HepG2 (cell line): ENCODE measurements at regions not wholly inside any gene's neighbourhood (a gene's known extent, or its start where the extent isn't known, plus 50 kb on each side); places are given as distances from the start of the nearest gene placed in this dataset.

Experiments used
- ATAC-seq: fragments of 200-7000 bp; cut with Tn5 transposase; 3 replicates; pipeline ENCODE4 v1.9.1; 2020; ENCODE audit warnings: mild to moderate bottlenecking, moderate library complexity
- BruUV-seq: library from RNA; stranded (reverse); fragments of 400-500 nt; replicated peaks from 2 replicates; lab custom pipeline; 2021; lab: Mats Ljungman, UMichigan
- CTCF ChIA-PET: fragments of 300-600 bp; formaldehyde crosslinking; extraction: SDS; loops from one replicate; lab custom pipeline; 2021; ENCODE audit warnings: low total read pairs, inconsistent platforms, low intra/inter-chr PET ratio; lab: Yijun Ruan, JAX
- POLR2A ChIA-PET: fragments of 350-600 bp; sonication (Branson Sonifier 250); formaldehyde crosslinking; loops from one replicate; lab custom pipeline; 2020; ENCODE audit warnings: antibody characterized with exemption, inconsistent platforms; lab: Yijun Ruan, JAX
- DNase-seq: peaks from one replicate; pipeline ENCODE4 v3.0.0-alpha.2; 2015; ENCODE audit warnings: low spot score
- FAIRE-seq: peaks from 3 replicates; lab custom pipeline; 2011; peaks lifted over from hg19 to GRCh38; lab: Jason Lieb, UNC
- H2AFZ ChIP-seq: one replicate; pipeline ENCODE4 v1.6.1; 2011; ENCODE audit warnings: low read length, inconsistent platforms
- H3K27ac ChIP-seq: fragments of 300-600 bp; 3 replicates; pipeline ENCODE4 v1.8.0; 2011; ENCODE audit warnings: mixed run types, mild to moderate bottlenecking, mixed read lengths, low read length, inconsistent platforms; ENCODE audit not compliant: insufficient read depth; ENCODE audit errors: extremely low read length
- H3K27me3 ChIP-seq, 2 experiments: fragments of 200-600 bp in 1 of 2; 2 replicates in 1 of 2; 3 replicates in 1 of 2; pipeline versions ENCODE4 v1.6.0 to v1.8.0; 2011; ENCODE audit warnings: low read length in 2 of 2, mild to moderate bottlenecking in 2 of 2, moderate library complexity in 2 of 2, inconsistent platforms in 1 of 2; ENCODE audit not compliant: insufficient read depth in 2 of 2, control insufficient read depth in 1 of 2
- H3K36me3 ChIP-seq, 2 experiments: fragments of 200-600 bp in 1 of 2; replicated peaks in 1 of 2; 2 replicates in 1 of 2; 3 replicates in 1 of 2; pipeline versions ENCODE4 v1.5.1 to v1.8.0; 2011; ENCODE audit warnings: low read length in 2 of 2, inconsistent platforms in 1 of 2; ENCODE audit not compliant: insufficient read depth in 2 of 2, control insufficient read depth in 1 of 2
- H3K4me1 ChIP-seq: 2 replicates; pipeline ENCODE4 v1.5.1; 2012; ENCODE audit warnings: low read length, inconsistent platforms; ENCODE audit not compliant: insufficient read depth
- H3K4me2 ChIP-seq: 2 replicates; pipeline ENCODE4 v1.6.0; 2011; ENCODE audit warnings: low read depth, low read length, inconsistent platforms
- H3K4me3 ChIP-seq, 3 experiments: fragments of 200-600 bp in 1 of 3; sonication (generic), shearing (Covaris generic) in 1 of 3; replicated peaks in 1 of 3; 2 replicates each; pipeline ENCODE4 v1.5.1; 2011 to 2016; ENCODE audit warnings: low read length in 3 of 3, inconsistent platforms in 2 of 3, low read depth in 2 of 3, mild to moderate bottlenecking in 2 of 3, control low read depth in 1 of 3, mixed read lengths in 1 of 3; ENCODE audit not compliant: insufficient read depth in 1 of 3
- H3K79me2 ChIP-seq: one replicate; pipeline ENCODE4 v1.6.1; 2011; ENCODE audit warnings: low read length, inconsistent platforms; ENCODE audit not compliant: insufficient read depth
- H3K9ac ChIP-seq: 2 replicates; pipeline ENCODE4 v1.6.0; 2011; ENCODE audit warnings: mild to moderate bottlenecking, low read depth, low read length, inconsistent platforms; ENCODE audit not compliant: insufficient read depth
- H3K9me3 ChIP-seq: 2 replicates; pipeline ENCODE4 v1.5.1; 2012; ENCODE audit warnings: mild to moderate bottlenecking, low read length
- H4K20me1 ChIP-seq: 2 replicates; pipeline ENCODE4 v1.6.0; 2011; ENCODE audit warnings: inconsistent platforms, mild to moderate bottlenecking, low read length, moderate library complexity; ENCODE audit not compliant: insufficient read depth
- FOXC1 ChIP-seq: sonication (generic); formaldehyde crosslinking; IDR thresholded peaks from 2 replicates; pipeline ENCODE4 v1.8.0; 2022; ENCODE audit warnings: mild to moderate bottlenecking, missing genetic modification reagents, borderline replicate concordance
- HOXA9 ChIP-seq: sonication (generic); formaldehyde crosslinking; IDR thresholded peaks from 2 replicates; pipeline ENCODE4 v1.8.1; 2022; ENCODE audit warnings: missing genetic modification reagents, mild to moderate bottlenecking, moderate library complexity, borderline replicate concordance
- PCBP2 ChIP-seq: fragments of 200-400 bp; formaldehyde crosslinking; optimal IDR thresholded peaks from 2 replicates; pipeline ENCODE3; 2018; ENCODE audit warnings: low read length, low read depth; ENCODE audit not compliant: poor library complexity, severe bottlenecking
- POGZ ChIP-seq: sonication (generic); formaldehyde crosslinking; IDR thresholded peaks from 2 replicates; pipeline ENCODE4 v1.4.0; 2020; ENCODE audit warnings: mild to moderate bottlenecking, missing genetic modification reagents
- RFX5 ChIP-seq: IDR thresholded peaks from 2 replicates; pipeline ENCODE4 v1.6.1; 2011; ENCODE audit warnings: low read depth, low read length, improper control_type of control experiment
- SOX13 ChIP-seq, 3 experiments: fragments of 450-650 bp in 1 of 3; sonication (generic) in 1 of 3; formaldehyde crosslinking in 1 of 3; IDR thresholded peaks in 2 of 3; conservative IDR thresholded peaks in 1 of 3; 2 replicates each; pipeline versions ENCODE4 v1.5.0 to v1.6.1; 2016 to 2020; ENCODE audit warnings: antibody characterized with exemption in 1 of 3, mild to moderate bottlenecking in 1 of 3, missing compliant biosample characterization in 1 of 3, missing genetic modification reagents in 1 of 3, moderate library complexity in 1 of 3
- YEATS4 ChIP-seq: sonication (generic); formaldehyde crosslinking; IDR thresholded peaks from 2 replicates; pipeline ENCODE4 v1.4.0; 2020; ENCODE audit warnings: missing genetic modification reagents, borderline replicate concordance
- ZNF292 ChIP-seq: sonication (generic); formaldehyde crosslinking; IDR thresholded peaks from 2 replicates; pipeline ENCODE4 v1.8.1; 2022; ENCODE audit warnings: mild to moderate bottlenecking, low read depth, missing genetic modification reagents, borderline replicate concordance
- WGBS: methylation state at CpG from one replicate; pipeline ENCODE4 v1.1.6; 2017; ENCODE audit warnings: low lambda C conversion rate; 5-methylcytosine and 5-hydroxymethylcytosine counted together
- in situ Hi-C: cut with HindIII; loops from 2 replicates; pipeline ENCODE4 v1.10.0; 2017; ENCODE audit warnings: low pct_unique_long_range_greater_than_20kb; ENCODE audit not compliant: extremely low pct_ligation_motif_present
- intact Hi-C: fragments of 100-400 bp; cut with micrococcal nuclease; formaldehyde crosslinking; loops from one replicate; pipeline ENCODE4 v1.10.0; 2022; ENCODE audit not compliant: unreplicated experiment
- TF ChIP-seq, protein P1 (sequence below): fragments of 450-650 bp; IDR thresholded peaks from 2 replicates; pipeline ENCODE4 v1.6.1; 2017; ENCODE audit warnings: mild to moderate bottlenecking
- TF ChIP-seq, protein P2 (sequence below): sonication (generic); formaldehyde crosslinking; IDR thresholded peaks from 2 replicates; pipeline ENCODE4 v1.8.0; 2022; ENCODE audit warnings: mild to moderate bottlenecking, missing genetic modification reagents
- TF ChIP-seq, protein P3 (sequence below): sonication (generic); formaldehyde crosslinking; IDR thresholded peaks from 2 replicates; pipeline ENCODE4 v1.4.0; 2020; ENCODE audit warnings: missing genetic modification reagents

DNA sequence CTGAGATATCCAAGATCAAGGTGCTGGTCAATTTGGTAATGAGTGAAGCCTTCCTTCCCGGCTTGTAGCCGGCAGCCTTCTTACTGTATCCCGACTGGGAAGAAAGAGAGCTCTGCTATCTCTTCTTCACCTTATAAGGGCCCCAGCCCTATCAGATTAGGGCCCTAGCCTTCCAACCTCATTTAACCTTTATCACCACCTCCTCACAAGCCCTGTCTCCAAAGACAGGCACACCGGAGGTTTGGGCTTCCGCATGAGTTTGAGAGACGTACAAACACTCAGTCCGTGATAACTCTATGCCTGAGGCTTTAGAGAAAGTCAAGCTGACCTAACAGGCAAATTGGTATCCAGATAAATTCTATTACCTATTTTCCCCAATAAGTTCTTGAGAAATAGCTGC lies 243.9 kb downstream of the OPA1 start:
- Histone ChIP-seq H4K20me1 (no peaks in the 10 kb centered on the region), H3K9ac (no peak overlapping the region), H3K4me2 (no peak overlapping the region), H3K9me3 (no peaks in the 10 kb centered on the region), H3K4me1 (no peaks in the 10 kb centered on the region), H3K36me3 (no peaks in the 10 kb centered on the region), H3K79me2 (no peaks in the 10 kb centered on the region), H2AFZ (no peak overlapping the region), H3K27ac (no peak overlapping the region), H3K27me3 (no peaks in the 10 kb centered on the region; a peak in 1 of 5 replicates), H3K4me3 (no peak overlapping the region)
- intact Hi-C loops (no loop called here), in situ Hi-C loops (no loop called here)
- ATAC-seq (no peak), DNase-seq (no peak), FAIRE-seq (no peak)
- BruUV-seq = no TSS peak
- POLR2A ChIA-PET = no interaction called here
- CTCF ChIA-PET = no interaction called here
- WGBS = 74% methylated on average over 5 of the region's 7 CpGs
- TF ChIP-seq POGZ (CRISPR knock-in tag) (no peak), PCBP2 (no peak), FOXC1 (CRISPR knock-in tag) (no peak), SOX13 (IDR thresholded peaks at IDR 0.05) (no peak), SOX13 (CRISPR knock-in tag; conservative IDR thresholded peaks at IDR 0.05 in 1 of 2, IDR thresholded peaks at IDR 0.05 in 1 of 2) (no peak), HOXA9 (no peak)

DNA sequence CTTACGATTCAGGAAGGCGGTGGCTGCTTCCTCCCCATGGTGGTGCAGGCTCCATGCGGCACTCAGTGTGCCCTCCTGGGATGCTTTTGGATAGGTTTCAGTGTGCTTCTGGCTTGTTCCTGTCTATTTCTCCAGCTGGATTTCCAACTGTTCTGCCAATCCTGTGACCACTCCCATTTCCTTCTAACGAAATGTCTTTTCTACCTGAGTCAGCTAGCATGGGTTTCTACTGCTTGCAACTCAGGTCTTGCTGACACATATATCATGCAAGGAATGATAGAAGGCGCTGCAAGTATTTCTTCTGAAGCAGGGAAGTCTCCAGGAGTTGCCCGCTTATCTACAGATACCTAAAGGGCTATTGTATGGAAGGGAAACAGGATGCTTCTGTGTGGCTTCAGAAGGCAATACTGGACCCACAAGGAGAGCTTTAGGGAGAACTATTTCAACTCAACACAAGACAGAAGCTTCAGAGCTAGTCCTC lies 244.4 kb downstream of the OPA1 start:
- ATAC-seq = no peak
- no TSS peak for BruUV-seq
- DNase-seq = no peak
- 75% methylated on average over 6 of the region's 6 CpGs for WGBS
- in situ Hi-C loops (no loop called here), intact Hi-C loops (no loop called here)
- Histone ChIP-seq H3K36me3 (no peaks in the 10 kb centered on the region), H3K4me3 (no peak overlapping the region), H3K79me2 (no peaks in the 10 kb centered on the region), H3K9ac (no peak overlapping the region), H4K20me1 (no peaks in the 10 kb centered on the region), H3K27me3 (no peaks in the 10 kb centered on the region; a peak in 1 of 5 replicates), H3K9me3 (no peaks in the 10 kb centered on the region), H2AFZ (no peak overlapping the region), H3K4me2 (no peak overlapping the region), H3K27ac (no peak overlapping the region), H3K4me1 (peaks cover under 1% of the 10 kb centered on the region; the same call in 1 of the 2 replicates)
- CTCF ChIA-PET = no interaction called here
- POLR2A ChIA-PET = no interaction called here
- FAIRE-seq = no peak
- TF ChIP-seq, protein P1, sequence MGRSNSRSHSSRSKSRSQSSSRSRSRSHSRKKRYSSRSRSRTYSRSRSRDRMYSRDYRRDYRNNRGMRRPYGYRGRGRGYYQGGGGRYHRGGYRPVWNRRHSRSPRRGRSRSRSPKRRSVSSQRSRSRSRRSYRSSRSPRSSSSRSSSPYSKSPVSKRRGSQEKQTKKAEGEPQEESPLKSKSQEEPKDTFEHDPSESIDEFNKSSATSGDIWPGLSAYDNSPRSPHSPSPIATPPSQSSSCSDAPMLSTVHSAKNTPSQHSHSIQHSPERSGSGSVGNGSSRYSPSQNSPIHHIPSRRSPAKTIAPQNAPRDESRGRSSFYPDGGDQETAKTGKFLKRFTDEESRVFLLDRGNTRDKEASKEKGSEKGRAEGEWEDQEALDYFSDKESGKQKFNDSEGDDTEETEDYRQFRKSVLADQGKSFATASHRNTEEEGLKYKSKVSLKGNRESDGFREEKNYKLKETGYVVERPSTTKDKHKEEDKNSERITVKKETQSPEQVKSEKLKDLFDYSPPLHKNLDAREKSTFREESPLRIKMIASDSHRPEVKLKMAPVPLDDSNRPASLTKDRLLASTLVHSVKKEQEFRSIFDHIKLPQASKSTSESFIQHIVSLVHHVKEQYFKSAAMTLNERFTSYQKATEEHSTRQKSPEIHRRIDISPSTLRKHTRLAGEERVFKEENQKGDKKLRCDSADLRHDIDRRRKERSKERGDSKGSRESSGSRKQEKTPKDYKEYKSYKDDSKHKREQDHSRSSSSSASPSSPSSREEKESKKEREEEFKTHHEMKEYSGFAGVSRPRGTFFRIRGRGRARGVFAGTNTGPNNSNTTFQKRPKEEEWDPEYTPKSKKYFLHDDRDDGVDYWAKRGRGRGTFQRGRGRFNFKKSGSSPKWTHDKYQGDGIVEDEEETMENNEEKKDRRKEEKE = no peak
- TF ChIP-seq, protein P2, sequence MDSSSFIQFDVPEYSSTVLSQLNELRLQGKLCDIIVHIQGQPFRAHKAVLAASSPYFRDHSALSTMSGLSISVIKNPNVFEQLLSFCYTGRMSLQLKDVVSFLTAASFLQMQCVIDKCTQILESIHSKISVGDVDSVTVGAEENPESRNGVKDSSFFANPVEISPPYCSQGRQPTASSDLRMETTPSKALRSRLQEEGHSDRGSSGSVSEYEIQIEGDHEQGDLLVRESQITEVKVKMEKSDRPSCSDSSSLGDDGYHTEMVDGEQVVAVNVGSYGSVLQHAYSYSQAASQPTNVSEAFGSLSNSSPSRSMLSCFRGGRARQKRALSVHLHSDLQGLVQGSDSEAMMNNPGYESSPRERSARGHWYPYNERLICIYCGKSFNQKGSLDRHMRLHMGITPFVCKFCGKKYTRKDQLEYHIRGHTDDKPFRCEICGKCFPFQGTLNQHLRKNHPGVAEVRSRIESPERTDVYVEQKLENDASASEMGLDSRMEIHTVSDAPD (CRISPR knock-in tag) = no peak
- TF ChIP-seq, protein P3, sequence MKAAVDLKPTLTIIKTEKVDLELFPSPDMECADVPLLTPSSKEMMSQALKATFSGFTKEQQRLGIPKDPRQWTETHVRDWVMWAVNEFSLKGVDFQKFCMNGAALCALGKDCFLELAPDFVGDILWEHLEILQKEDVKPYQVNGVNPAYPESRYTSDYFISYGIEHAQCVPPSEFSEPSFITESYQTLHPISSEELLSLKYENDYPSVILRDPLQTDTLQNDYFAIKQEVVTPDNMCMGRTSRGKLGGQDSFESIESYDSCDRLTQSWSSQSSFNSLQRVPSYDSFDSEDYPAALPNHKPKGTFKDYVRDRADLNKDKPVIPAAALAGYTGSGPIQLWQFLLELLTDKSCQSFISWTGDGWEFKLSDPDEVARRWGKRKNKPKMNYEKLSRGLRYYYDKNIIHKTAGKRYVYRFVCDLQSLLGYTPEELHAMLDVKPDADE (CRISPR knock-in tag) = no peak
- TF ChIP-seq YEATS4 (CRISPR knock-in tag) = no peak
- no peak for TF ChIP-seq ZNF292 (CRISPR knock-in tag)
- no peak for TF ChIP-seq RFX5
